GM12878 (cell line): ENCODE measurements at regions not wholly inside any gene's neighbourhood (a gene's known extent, or its start where the extent isn't known, plus 50 kb on each side); places are given as distances from the start of the nearest gene placed in this dataset.

ENCODE experiments used
- ATAC-seq: fragments of 200-7000 bp; cut with Tn5 transposase; 3 replicates; pipeline ENCODE4 v1.9.1; 2020; ENCODE audit warnings: mild to moderate bottlenecking, moderate library complexity
- BruUV-seq: library from RNA; stranded (reverse); fragments of 400-500 nt; replicated peaks from 2 replicates; lab custom pipeline; 2021; lab: Mats Ljungman, UMichigan
- CTCF ChIA-PET: fragments of 300-600 bp; sonication (Branson Sonifier 250); formaldehyde crosslinking; extraction: SDS; loops from one replicate; lab custom pipeline; 2021; ENCODE audit warnings: inconsistent platforms; lab: Yijun Ruan, JAX
- POLR2A ChIA-PET: fragments of 350-600 bp; formaldehyde crosslinking; extraction: SDS; loops from one replicate; lab custom pipeline; 2021; ENCODE audit warnings: inconsistent platforms; lab: Charles Lee
- RAD21 ChIA-PET: fragments of 300-600 bp; sonication (Branson Sonifier 250); formaldehyde crosslinking; loops from one replicate; lab custom pipeline; 2023; ENCODE audit warnings: antibody characterized with exemption; ENCODE audit not compliant: unreplicated experiment; lab: Charles Lee
- SMC1A ChIA-PET: fragments of 300-600 bp; sonication (Branson Sonifier 250); formaldehyde crosslinking; loops from one replicate; lab custom pipeline; 2023; ENCODE audit not compliant: unreplicated experiment, uncharacterized antibody; lab: Charles Lee
- DNase-seq: peaks from one replicate; pipeline ENCODE4 v3.0.0-alpha.2; 2011; ENCODE audit warnings: low read depth, low spot score
- FAIRE-seq: peaks from 3 replicates; lab custom pipeline; 2011; peaks lifted over from hg19 to GRCh38; lab: Jason Lieb, UNC
- H2AFZ ChIP-seq: 2 replicates; pipeline ENCODE4 v1.6.0; 2011; ENCODE audit warnings: low read depth, low read length, control low read depth; ENCODE audit not compliant: control insufficient read depth
- H3K27ac ChIP-seq: 2 replicates; pipeline ENCODE4 v1.5.1; 2011; ENCODE audit warnings: control low read depth; ENCODE audit not compliant: control insufficient read depth, insufficient read depth
- H3K27me3 ChIP-seq, 2 experiments: replicated peaks in 1 of 2; 2 replicates each; pipeline versions ENCODE4 v1.6.0 to v1.6.1; 2011; ENCODE audit warnings: low read length in 1 of 2; ENCODE audit not compliant: control insufficient read depth in 2 of 2, insufficient read depth in 2 of 2
- H3K36me3 ChIP-seq, 2 experiments: 2 replicates each; pipeline ENCODE4 v1.5.1; 2011; ENCODE audit warnings: low read length in 1 of 2; ENCODE audit not compliant: control insufficient read depth in 2 of 2, insufficient read depth in 2 of 2
- H3K4me1 ChIP-seq: 2 replicates; pipeline ENCODE4 v1.6.1; 2011; ENCODE audit warnings: mild to moderate bottlenecking, low read length, moderate library complexity, mixed read lengths; ENCODE audit not compliant: control insufficient read depth, insufficient read depth
- H3K4me2 ChIP-seq: 2 replicates; pipeline ENCODE4 v1.6.0; 2011; ENCODE audit warnings: control low read depth; ENCODE audit not compliant: control insufficient read depth, insufficient read depth
- H3K4me3 ChIP-seq: fragments of 200-600 bp; sonication (generic); 2 replicates; pipeline ENCODE4 v1.5.1; 2016
- H3K79me2 ChIP-seq: 2 replicates; pipeline ENCODE4 v1.6.0; 2011; ENCODE audit warnings: low read length; ENCODE audit not compliant: control insufficient read depth, insufficient read depth
- H3K9ac ChIP-seq: 2 replicates; pipeline ENCODE4 v1.8.0; 2011; ENCODE audit warnings: low read length, control low read depth, mixed read lengths; ENCODE audit not compliant: control insufficient read depth, insufficient read depth
- H3K9me3 ChIP-seq: replicated peaks from 3 replicates; pipeline ENCODE4 v1.5.1; 2011; ENCODE audit warnings: mild to moderate bottlenecking, low read length; ENCODE audit not compliant: control insufficient read depth, insufficient read depth
- H4K20me1 ChIP-seq: 2 replicates; pipeline ENCODE4 v1.6.0; 2011; ENCODE audit not compliant: control insufficient read depth, insufficient read depth
- CREM ChIP-seq: IDR thresholded peaks from 2 replicates; pipeline ENCODE4 v1.6.1; 2014; ENCODE audit warnings: antibody characterized with exemption, low read depth
- HDGF ChIP-seq: fragments of 450-650 bp; IDR thresholded peaks from 2 replicates; pipeline ENCODE4 v1.6.1; 2016; ENCODE audit warnings: antibody characterized with exemption
- IKZF2 ChIP-seq, 2 experiments: fragments of 450-650 bp; IDR thresholded peaks; 2 replicates each; pipeline ENCODE4 v1.6.1; 2017; ENCODE audit warnings: mild to moderate bottlenecking in 2 of 2, moderate library complexity in 2 of 2
- KDM1A ChIP-seq: fragments of 200-600 bp; sonication (generic); IDR thresholded peaks from 2 replicates; pipeline ENCODE4 v1.6.1; 2016; ENCODE audit warnings: borderline replicate concordance
- LARP7 ChIP-seq: fragments of 450-650 bp; IDR thresholded peaks from 2 replicates; pipeline ENCODE4 v1.6.1; 2017; ENCODE audit warnings: mild to moderate bottlenecking
- MTA2 ChIP-seq: fragments of 450-650 bp; IDR thresholded peaks from 2 replicates; pipeline ENCODE4 v1.6.1; 2016; ENCODE audit warnings: low read depth, mild to moderate bottlenecking, moderate library complexity
- PML ChIP-seq: IDR thresholded peaks from 2 replicates; pipeline ENCODE4 v1.6.1; 2012; ENCODE audit warnings: low read length, inconsistent platforms
- POLR2AphosphoS2 ChIP-seq: IDR thresholded peaks from 2 replicates; pipeline ENCODE4 v1.6.1; 2011; ENCODE audit warnings: low read depth, mild to moderate bottlenecking, low read length, improper control_type of control experiment, moderate library complexity
- POU2F2 ChIP-seq: IDR thresholded peaks from 3 replicates; pipeline ENCODE4 v1.6.1; 2011; ENCODE audit warnings: low read depth, mild to moderate bottlenecking, low read length, borderline replicate concordance
- RBBP5 ChIP-seq: fragments of 200-600 bp; sonication (generic); conservative IDR thresholded peaks from 2 replicates; pipeline ENCODE4 v1.6.1; 2016
- RFX5 ChIP-seq: IDR thresholded peaks from 2 replicates; pipeline ENCODE4 v1.6.1; 2011; ENCODE audit warnings: low read depth, low read length, improper control_type of control experiment
- SIN3A ChIP-seq: IDR thresholded peaks from 2 replicates; pipeline ENCODE4 v1.6.1; 2012; ENCODE audit warnings: low read depth, low read length, improper control_type of control experiment
- SIX5 ChIP-seq: IDR thresholded peaks from 2 replicates; pipeline ENCODE4 v1.6.1; 2011; ENCODE audit warnings: mild to moderate bottlenecking, low read depth, low read length, moderate library complexity; ENCODE audit not compliant: severe bottlenecking
- SREBF2 ChIP-seq: IDR thresholded peaks from 2 replicates; pipeline ENCODE4 v1.6.1; 2012; ENCODE audit warnings: mild to moderate bottlenecking, low read length
- SRF ChIP-seq, 2 experiments: IDR thresholded peaks; 2 replicates each; pipeline ENCODE4 v1.6.1; 2011; ENCODE audit warnings: low read depth in 2 of 2, low read length in 2 of 2, mild to moderate bottlenecking in 1 of 2, moderate library complexity in 1 of 2
- ZNF274 ChIP-seq: IDR thresholded peaks from one replicate; pipeline ENCODE4 v1.8.0; 2011; ENCODE audit not compliant: insufficient read length, insufficient read depth
- ZNF622 ChIP-seq: fragments of 450-650 bp; IDR thresholded peaks from 2 replicates; pipeline ENCODE4 v1.6.1; 2017; ENCODE audit warnings: mild to moderate bottlenecking, inconsistent platforms
- ZSCAN29 ChIP-seq: fragments of 450-650 bp; IDR thresholded peaks from 2 replicates; pipeline ENCODE4 v1.6.1; 2017; ENCODE audit warnings: mild to moderate bottlenecking, moderate library complexity
- WGBS: methylation state at CpG from one replicate; pipeline ENCODE4 v1.1.6; 2016; ENCODE audit warnings: low lambda C conversion rate; ENCODE audit not compliant: insufficient replicate concordance, insufficient coverage; ENCODE audit errors: missing lambda C conversion rate; 5-methylcytosine and 5-hydroxymethylcytosine counted together
- in situ Hi-C: fragments of 300-500 bp; cut with MboI; formaldehyde crosslinking; loops from 9 replicates; pipeline ENCODE4 v1.14.3; 2018; ENCODE audit warnings: mixed read lengths
- intact Hi-C: fragments of 100-400 bp; cut with micrococcal nuclease; formaldehyde crosslinking; loops from one replicate; pipeline ENCODE4 v1.14.2; 2022; ENCODE audit not compliant: unreplicated experiment
- TF ChIP-seq, protein P1 (sequence below): IDR thresholded peaks from 2 replicates; pipeline ENCODE4 v1.6.1; 2012; ENCODE audit warnings: low read depth, low read length, improper control_type of control experiment

DNA sequence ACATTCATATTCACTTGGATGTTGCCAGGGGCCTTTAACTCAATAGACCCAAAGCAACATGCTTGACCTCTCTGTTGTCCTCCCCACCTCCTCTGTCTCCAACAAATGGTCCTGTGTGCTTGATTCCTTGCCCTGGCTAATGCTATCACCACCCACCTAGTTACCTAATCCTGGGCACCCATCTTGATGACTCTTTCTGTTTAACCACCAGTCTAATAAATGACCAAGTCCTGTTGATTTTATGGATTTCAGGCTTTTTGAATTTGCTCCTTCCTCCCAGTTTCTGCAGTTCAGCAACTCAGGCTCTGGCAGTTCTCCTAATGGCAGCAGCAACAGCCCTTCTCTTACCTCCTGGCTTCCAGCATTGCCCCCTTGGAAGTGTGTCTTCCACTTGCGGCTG is 246.3 kb upstream of the KLF4 start:
- H3K27me3 ChIP-seq: no peaks in the 10 kb centered on the region
- BruUV-seq: no TSS peak
- in situ Hi-C loops (no loop called here), intact Hi-C loops (no loop called here)
- H3K9me3 ChIP-seq: no peaks in the 10 kb centered on the region
- no peak overlapping the region for H2AFZ ChIP-seq
- FAIRE-seq (no peak), DNase-seq (no peak), ATAC-seq (no peak)
- no peaks in the 10 kb centered on the region for H3K4me1 ChIP-seq
- ChIA-PET CTCF (no interaction called here), SMC1A (interaction anchor here (1.2 kb wide), 1 partner anchor 136 kb away, joined by 3 read pairs; no protein-coding TSS in a partner anchor), RAD21 (no interaction called here), POLR2A (no interaction called here)
- H3K27ac ChIP-seq: no peak overlapping the region
- H3K4me3 ChIP-seq: no peak overlapping the region
- H3K9ac ChIP-seq: no peak overlapping the region
- no peaks in the 10 kb centered on the region for H3K79me2 ChIP-seq
- H3K4me2 ChIP-seq: no peak overlapping the region
- no peaks in the 10 kb centered on the region for H4K20me1 ChIP-seq
- no peaks in the 10 kb centered on the region for H3K36me3 ChIP-seq
- TF ChIP-seq HDGF (no peak), POLR2AphosphoS2 (no peak), SIX5 (no peak), SRF (IDR thresholded peaks at IDR 0.05; ENCODE audit: low read depth in 2 of 2, low read length in 2 of 2) (no peak), ZNF622 (no peak), ZSCAN29 (no peak), ZNF274 (no peak)
- WGBS: 94% methylated on average over 1 of the region's 1 CpG

DNA sequence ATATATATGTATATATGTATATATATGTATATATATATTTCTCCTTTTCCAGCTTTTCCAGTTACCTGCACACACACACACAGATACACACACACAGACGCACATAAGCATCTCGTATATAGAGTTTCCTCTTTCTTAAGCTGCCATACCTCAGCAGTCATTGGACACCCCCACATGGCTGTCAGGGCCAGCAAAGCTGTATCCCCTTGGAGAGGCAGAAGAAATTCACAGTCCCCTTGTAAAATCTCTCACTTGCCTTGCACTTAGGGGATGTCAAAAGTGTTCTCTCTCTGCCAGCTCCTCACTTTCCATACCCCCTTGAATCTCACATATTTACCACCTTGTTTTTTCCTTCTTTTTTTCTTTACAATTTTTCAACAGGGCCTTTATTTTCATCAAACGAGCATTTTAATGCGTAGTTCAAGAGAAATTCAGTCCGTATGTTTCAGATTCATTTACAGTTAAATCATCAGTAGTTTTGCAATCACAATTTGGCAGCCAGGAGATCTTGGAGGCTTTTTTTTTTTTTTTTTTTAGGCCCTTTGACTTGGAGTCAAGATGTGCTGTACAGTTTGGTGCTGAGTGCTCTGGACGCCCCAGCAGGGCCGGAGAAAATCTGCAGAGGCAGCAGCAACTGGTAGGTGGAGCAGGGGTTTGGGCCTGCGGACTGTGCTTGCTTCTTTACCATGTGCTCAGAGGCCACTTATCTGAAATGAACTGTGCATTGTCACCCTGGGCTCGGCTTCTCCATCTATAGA is 244.9 kb upstream of the KLF4 start:
- intact Hi-C loops (no loop called here), in situ Hi-C loops (no loop called here)
- no peaks in the 10 kb centered on the region for H3K36me3 ChIP-seq
- CTCF ChIA-PET: interaction anchor here (0.6 to 1.5 kb wide), 5 partner anchors 10 to 35 kb away, joined by 3 to 4 read pairs (median 3); no protein-coding TSS in a partner anchor
- TF ChIP-seq RFX5 (no peak), POU2F2 (no peak), LARP7 (no peak), RBBP5 (no peak), KDM1A (no peak), SIN3A (no peak), CREM (no peak), IKZF2 (IDR thresholded peaks at IDR 0.05) (no peak), PML (no peak), MTA2 (no peak), SREBF2 (no peak)
- TF ChIP-seq, protein P1, sequence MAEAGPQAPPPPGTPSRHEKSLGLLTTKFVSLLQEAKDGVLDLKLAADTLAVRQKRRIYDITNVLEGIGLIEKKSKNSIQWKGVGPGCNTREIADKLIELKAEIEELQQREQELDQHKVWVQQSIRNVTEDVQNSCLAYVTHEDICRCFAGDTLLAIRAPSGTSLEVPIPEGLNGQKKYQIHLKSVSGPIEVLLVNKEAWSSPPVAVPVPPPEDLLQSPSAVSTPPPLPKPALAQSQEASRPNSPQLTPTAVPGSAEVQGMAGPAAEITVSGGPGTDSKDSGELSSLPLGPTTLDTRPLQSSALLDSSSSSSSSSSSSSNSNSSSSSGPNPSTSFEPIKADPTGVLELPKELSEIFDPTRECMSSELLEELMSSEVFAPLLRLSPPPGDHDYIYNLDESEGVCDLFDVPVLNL: no peak
- SMC1A ChIA-PET: interaction anchor here (0.8 to 2.4 kb wide), 10 partner anchors 7 to 115 kb away, joined by 3 to 13 read pairs (median 3); no protein-coding TSS in a partner anchor
- no peak overlapping the region for H3K4me3 ChIP-seq
- RAD21 ChIA-PET: interaction anchor here (1.0 to 1.6 kb wide), 3 partner anchors 17 to 25 kb away, joined by 3 to 11 read pairs (median 3); no protein-coding TSS in a partner anchor
- FAIRE-seq: no peak
- no peaks in the 10 kb centered on the region for H3K9me3 ChIP-seq
- BruUV-seq: no TSS peak
- DNase-seq: no peak
- H3K27ac ChIP-seq: no peak overlapping the region
- no peaks in the 10 kb centered on the region for H3K4me1 ChIP-seq
- WGBS: 37% methylated on average over 8 of the region's 9 CpGs
- H3K27me3 ChIP-seq: no peaks in the 10 kb centered on the region
- no peak overlapping the region for H3K9ac ChIP-seq
- no peak overlapping the region for H2AFZ ChIP-seq
- H4K20me1 ChIP-seq: no peaks in the 10 kb centered on the region
- no peaks in the 10 kb centered on the region for H3K79me2 ChIP-seq
- no peak for ATAC-seq
- POLR2A ChIA-PET: interaction anchor here (1.0 to 2.2 kb wide), 2 partner anchors 14 to 17 kb away, joined by 3 to 7 read pairs; no protein-coding TSS in a partner anchor
- no peak overlapping the region for H3K4me2 ChIP-seq
